ENCODE measurements at regions not wholly inside any gene's neighbourhood (a gene's known extent, or its start where the extent isn't known, plus 50 kb on each side); places are given as distances from the start of the nearest gene placed in this dataset.
"Not testable (repeated sequence)": the region's sequence is repeated elsewhere in the genome, so short reads cannot be mapped to it uniquely, and the experiment has no call there.

GRCh38 chr16:86078121-86078600, 179.2 kb downstream of the IRF8 start:
- no peak for DNase-seq
- no peaks in the 10 kb centered on the region for H3K36me3 Mint-ChIP-seq (ENCODE audit: unreplicated experiment)
- no peak overlapping the region for H3K4me3 Mint-ChIP-seq (ENCODE audit: unreplicated experiment)
- H3K27ac Mint-ChIP-seq (ENCODE audit: unreplicated experiment), result no peak overlapping the region
- TF ChIP-seq, protein P1, sequence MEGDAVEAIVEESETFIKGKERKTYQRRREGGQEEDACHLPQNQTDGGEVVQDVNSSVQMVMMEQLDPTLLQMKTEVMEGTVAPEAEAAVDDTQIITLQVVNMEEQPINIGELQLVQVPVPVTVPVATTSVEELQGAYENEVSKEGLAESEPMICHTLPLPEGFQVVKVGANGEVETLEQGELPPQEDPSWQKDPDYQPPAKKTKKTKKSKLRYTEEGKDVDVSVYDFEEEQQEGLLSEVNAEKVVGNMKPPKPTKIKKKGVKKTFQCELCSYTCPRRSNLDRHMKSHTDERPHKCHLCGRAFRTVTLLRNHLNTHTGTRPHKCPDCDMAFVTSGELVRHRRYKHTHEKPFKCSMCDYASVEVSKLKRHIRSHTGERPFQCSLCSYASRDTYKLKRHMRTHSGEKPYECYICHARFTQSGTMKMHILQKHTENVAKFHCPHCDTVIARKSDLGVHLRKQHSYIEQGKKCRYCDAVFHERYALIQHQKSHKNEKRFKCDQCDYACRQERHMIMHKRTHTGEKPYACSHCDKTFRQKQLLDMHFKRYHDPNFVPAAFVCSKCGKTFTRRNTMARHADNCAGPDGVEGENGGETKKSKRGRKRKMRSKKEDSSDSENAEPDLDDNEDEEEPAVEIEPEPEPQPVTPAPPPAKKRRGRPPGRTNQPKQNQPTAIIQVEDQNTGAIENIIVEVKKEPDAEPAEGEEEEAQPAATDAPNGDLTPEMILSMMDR (IDR thresholded peaks at IDR 0.05; ENCODE audit: partially characterized antibody, unreplicated experiment), result no peak
- peaks cover 2% of the 10 kb centered on the region for H3K9me3 Mint-ChIP-seq (ENCODE audit: unreplicated experiment)
- peaks cover 3% of the 10 kb centered on the region for H3K27me3 Mint-ChIP-seq (ENCODE audit: unreplicated experiment)
- peaks cover 3% of the 10 kb centered on the region for H3K4me1 Mint-ChIP-seq (ENCODE audit: low read depth, unreplicated experiment)

DNA sequence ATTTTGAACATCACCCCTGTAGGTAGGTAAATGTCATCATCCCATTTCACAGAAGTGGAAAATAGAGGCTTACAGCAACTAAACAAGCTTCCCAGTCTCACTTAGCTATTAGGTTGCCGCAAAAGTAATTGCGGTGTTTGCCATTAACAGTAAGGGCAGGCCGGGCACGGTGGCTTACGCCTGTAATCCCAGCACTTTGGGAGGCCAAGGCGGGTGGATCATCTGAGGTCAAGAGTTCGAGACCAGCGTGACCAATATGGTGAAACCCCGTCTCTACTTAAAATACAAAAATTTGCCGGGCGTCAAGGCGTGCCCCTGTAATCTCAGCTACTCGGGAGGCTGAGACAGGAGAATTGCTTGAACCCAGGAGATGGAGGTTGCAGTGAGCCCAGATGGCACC, 179.7 kb downstream of the IRF8 start:
- not testable (repeated sequence) for H3K36me3 Mint-ChIP-seq (ENCODE audit: unreplicated experiment); H3K9me3 Mint-ChIP-seq (ENCODE audit: unreplicated experiment); H3K27me3 Mint-ChIP-seq (ENCODE audit: unreplicated experiment); H3K4me3 Mint-ChIP-seq (ENCODE audit: unreplicated experiment); H3K27ac Mint-ChIP-seq (ENCODE audit: unreplicated experiment); DNase-seq; H3K4me1 Mint-ChIP-seq (ENCODE audit: low read depth, unreplicated experiment)

DNA sequence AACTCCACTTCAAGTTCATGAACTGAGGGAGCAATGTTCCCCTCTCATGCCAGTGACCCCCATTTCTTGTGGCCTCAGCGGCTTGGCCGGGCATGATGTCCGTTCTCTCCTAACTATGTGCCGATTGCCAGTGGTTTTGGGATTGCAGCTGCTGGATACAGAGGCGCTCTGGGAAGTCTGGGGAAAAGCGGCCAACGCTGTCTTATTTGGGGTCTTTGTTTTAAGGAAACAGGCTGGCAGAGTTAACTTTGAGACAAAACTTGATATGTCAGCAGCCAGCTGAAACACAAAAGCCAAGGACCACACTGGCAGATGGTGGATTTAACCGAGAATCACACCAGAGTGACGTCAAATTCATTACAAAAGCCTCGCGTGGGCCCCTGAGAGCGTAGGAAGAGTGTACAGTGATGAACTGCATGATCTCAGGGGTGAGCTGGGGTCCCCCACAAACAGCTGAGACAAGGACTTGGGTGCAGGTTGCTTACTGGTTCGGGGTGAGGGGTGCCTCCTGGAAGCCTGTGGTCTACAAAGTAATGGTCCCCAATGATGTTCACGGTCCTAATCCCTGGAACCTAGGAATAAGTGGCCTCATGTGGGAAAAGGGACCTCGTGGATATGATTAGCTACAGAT, 180.4 kb downstream of the IRF8 start:
- peaks cover 2% of the 10 kb centered on the region for H3K9me3 Mint-ChIP-seq (ENCODE audit: unreplicated experiment)
- TF ChIP-seq, protein P1 (IDR thresholded peaks at IDR 0.05; ENCODE audit: partially characterized antibody, unreplicated experiment), result no peak
- H3K36me3 Mint-ChIP-seq (ENCODE audit: unreplicated experiment), result no peaks in the 10 kb centered on the region
- no peak for DNase-seq
- H3K27ac Mint-ChIP-seq (ENCODE audit: unreplicated experiment), result no peak overlapping the region
- H3K4me3 Mint-ChIP-seq (ENCODE audit: unreplicated experiment), result no peak overlapping the region
- H3K27me3 Mint-ChIP-seq (ENCODE audit: unreplicated experiment), result peaks cover 3% of the 10 kb centered on the region
- H3K4me1 Mint-ChIP-seq (ENCODE audit: low read depth, unreplicated experiment), result peaks cover 4% of the 10 kb centered on the region

GRCh38 chr16:86080131-86080875, 181.3 kb downstream of the IRF8 start:
- DNase-seq, result no peak
- H3K27ac Mint-ChIP-seq (ENCODE audit: unreplicated experiment), result no peak overlapping the region
- peaks cover 4% of the 10 kb centered on the region for H3K4me1 Mint-ChIP-seq (ENCODE audit: low read depth, unreplicated experiment)
- peaks cover 3% of the 10 kb centered on the region for H3K27me3 Mint-ChIP-seq (ENCODE audit: unreplicated experiment)
- no peak overlapping the region for H3K4me3 Mint-ChIP-seq (ENCODE audit: unreplicated experiment)
- H3K9me3 Mint-ChIP-seq (ENCODE audit: unreplicated experiment), result peaks cover 2% of the 10 kb centered on the region
- no peaks in the 10 kb centered on the region for H3K36me3 Mint-ChIP-seq (ENCODE audit: unreplicated experiment)
- TF ChIP-seq, protein P1 (IDR thresholded peaks at IDR 0.05; ENCODE audit: partially characterized antibody, unreplicated experiment), result no peak

- no peak overlapping the region for H3K4me3 Mint-ChIP-seq (ENCODE audit: unreplicated experiment)
- H3K9me3 Mint-ChIP-seq (ENCODE audit: unreplicated experiment), result no peaks in the 10 kb centered on the region
- no peak overlapping the region for H3K27ac Mint-ChIP-seq (ENCODE audit: unreplicated experiment)
- TF ChIP-seq, protein P1 (IDR thresholded peaks at IDR 0.05; ENCODE audit: partially characterized antibody, unreplicated experiment), result no peak
- peaks cover 4% of the 10 kb centered on the region for H3K4me1 Mint-ChIP-seq (ENCODE audit: low read depth, unreplicated experiment)
- peaks cover 2% of the 10 kb centered on the region for H3K27me3 Mint-ChIP-seq (ENCODE audit: unreplicated experiment)
- H3K36me3 Mint-ChIP-seq (ENCODE audit: unreplicated experiment), result no peaks in the 10 kb centered on the region
- no peak for DNase-seq
Observed at GRCh38 chr16:86080982-86081381, 182.0 kb downstream of the IRF8 start.

Measured in glutamatergic neuron (in vitro differentiated cells).